IMR-90 (cell line): ENCODE measurements at regions not wholly inside any gene's neighbourhood (a gene's known extent, or its start where the extent isn't known, plus 50 kb on each side); places are given as distances from the start of the nearest gene placed in this dataset.

Experiments used
- ATAC-seq: fragments of 200-7000 bp; cut with Tn5 transposase; 2 replicates; pipeline ENCODE4 v1.9.1; 2020; ENCODE audit warnings: low read depth, mild to moderate bottlenecking, moderate library complexity
- BruUV-seq: library from RNA; stranded (reverse); fragments of 400-500 nt; replicated peaks from 2 replicates; lab custom pipeline; 2021; lab: Mats Ljungman, UMichigan
- CTCF ChIA-PET: fragments of 300-600 bp; formaldehyde crosslinking; extraction: SDS; loops from one replicate; lab custom pipeline; 2021; ENCODE audit warnings: antibody characterized with exemption; lab: Yijun Ruan, JAX
- POLR2A ChIA-PET: fragments of 300-600 bp; sonication (Branson Sonifier 250); formaldehyde crosslinking; loops from one replicate; lab custom pipeline; 2022; ENCODE audit warnings: antibody characterized with exemption; ENCODE audit not compliant: unreplicated experiment; lab: Charles Lee
- DNase-seq: peaks from one replicate; pipeline ENCODE4 v3.0.0; 2013
- H2AFZ ChIP-seq: replicated peaks from 2 replicates; pipeline ENCODE3; 2013; ENCODE audit warnings: low read length, mild to moderate bottlenecking; ENCODE audit not compliant: poor library complexity
- H2AK5ac ChIP-seq: 2 replicates; pipeline ENCODE4 v1.6.1; 2013; ENCODE audit warnings: low read depth, low read length, inconsistent platforms
- H2AK9ac ChIP-seq: replicated peaks from 2 replicates; pipeline ENCODE3; 2013; ENCODE audit warnings: mild to moderate bottlenecking, low read depth, low read length, moderate library complexity; ENCODE audit not compliant: poor library complexity
- H2BK120ac ChIP-seq: 2 replicates; pipeline ENCODE4 v1.6.1; 2013; ENCODE audit warnings: low read depth, low read length, inconsistent platforms
- H2BK15ac ChIP-seq: 3 replicates; pipeline ENCODE4 v1.6.1; 2013; ENCODE audit warnings: low read depth, low read length, inconsistent platforms
- H2BK20ac ChIP-seq: 2 replicates; pipeline ENCODE4 v1.6.1; 2013; ENCODE audit warnings: low read depth, mild to moderate bottlenecking, inconsistent platforms, low read length, moderate library complexity
- H2BK5ac ChIP-seq: 2 replicates; pipeline ENCODE4 v1.6.1; 2013; ENCODE audit warnings: mild to moderate bottlenecking, low read depth, low read length, inconsistent platforms; ENCODE audit not compliant: poor library complexity, severe bottlenecking
- H3K14ac ChIP-seq: replicated peaks from 2 replicates; pipeline ENCODE4 v1.6.1; 2013; ENCODE audit warnings: low read depth, low read length, inconsistent platforms
- H3K18ac ChIP-seq: 2 replicates; pipeline ENCODE4 v1.6.1; 2013; ENCODE audit warnings: low read depth, low read length, control low read depth
- H3K23ac ChIP-seq: 2 replicates; pipeline ENCODE4 v1.6.1; 2013; ENCODE audit warnings: low read depth, low read length, inconsistent platforms
- H3K27ac ChIP-seq: 2 replicates; pipeline ENCODE4 v1.5.1; 2013; ENCODE audit warnings: mild to moderate bottlenecking, control low read depth, low read length; ENCODE audit not compliant: insufficient read depth
- H3K27me3 ChIP-seq: 2 replicates; pipeline ENCODE4 v1.6.1; 2013; ENCODE audit warnings: low read length; ENCODE audit not compliant: control insufficient read depth, insufficient read depth
- H3K36me3 ChIP-seq: 2 replicates; pipeline ENCODE4 v1.6.1; 2013; ENCODE audit warnings: low read length, mixed read lengths; ENCODE audit not compliant: control insufficient read depth, insufficient read depth
- H3K4ac ChIP-seq: 2 replicates; pipeline ENCODE4 v1.6.1; 2013; ENCODE audit warnings: low read depth, low read length, inconsistent platforms
- H3K4me1 ChIP-seq: 2 replicates; pipeline ENCODE4 v1.6.1; 2013; ENCODE audit warnings: low read length, mixed read lengths; ENCODE audit not compliant: control insufficient read depth, insufficient read depth
- H3K4me2 ChIP-seq: 2 replicates; pipeline ENCODE4 v1.6.1; 2013; ENCODE audit warnings: low read depth, mild to moderate bottlenecking, control low read depth, low read length, moderate library complexity
- H3K4me3 ChIP-seq: 2 replicates; pipeline ENCODE4 v1.5.1; 2013; ENCODE audit warnings: low read depth, mild to moderate bottlenecking, control low read depth, low read length, moderate library complexity; ENCODE audit not compliant: insufficient read depth
- H3K56ac ChIP-seq: 2 replicates; pipeline ENCODE4 v1.6.1; 2013; ENCODE audit warnings: low read length, inconsistent platforms; ENCODE audit not compliant: insufficient read depth; ENCODE audit errors: extremely low read depth
- H3K79me1 ChIP-seq, 2 experiments: 2 replicates each; pipeline ENCODE4 v1.6.1; 2013; ENCODE audit warnings: low read length in 2 of 2, inconsistent platforms in 1 of 2, low read depth in 1 of 2
- H3K9ac ChIP-seq: 2 replicates; pipeline ENCODE4 v1.6.1; 2013; ENCODE audit warnings: low read depth, low read length, control low read depth
- H3K9me1 ChIP-seq: 2 replicates; pipeline ENCODE4 v1.6.1; 2013; ENCODE audit warnings: low read length, inconsistent platforms; ENCODE audit not compliant: insufficient read depth
- H3K9me3 ChIP-seq: 2 replicates; pipeline ENCODE4 v1.6.1; 2013; ENCODE audit warnings: low read length; ENCODE audit not compliant: control insufficient read depth, insufficient read depth
- H4K20me1 ChIP-seq: 2 replicates; pipeline ENCODE4 v1.6.1; 2013; ENCODE audit warnings: low read length, inconsistent platforms; ENCODE audit not compliant: insufficient read depth
- H4K5ac ChIP-seq: 2 replicates; pipeline ENCODE4 v1.6.1; 2013; ENCODE audit warnings: mild to moderate bottlenecking, low read depth, low read length, control low read depth
- H4K8ac ChIP-seq, 2 experiments: 2 replicates each; pipeline ENCODE4 v1.6.1; 2013; ENCODE audit warnings: low read depth in 2 of 2, low read length in 2 of 2, control low read depth in 1 of 2, inconsistent platforms in 1 of 2
- H4K91ac ChIP-seq: 2 replicates; pipeline ENCODE4 v1.6.1; 2013; ENCODE audit warnings: low read depth, low read length, inconsistent platforms; ENCODE audit not compliant: insufficient read depth
- BHLHE40 ChIP-seq: fragments of 150-350 bp; IDR thresholded peaks from 2 replicates; pipeline ENCODE4 v1.6.1; 2016; ENCODE audit warnings: mild to moderate bottlenecking, low read depth, low read length
- CEBPB ChIP-seq: IDR thresholded peaks from 2 replicates; pipeline ENCODE4 v1.6.1; 2012; ENCODE audit warnings: low read depth, low read length, improper control_type of control experiment
- CHD1 ChIP-seq: IDR thresholded peaks from 2 replicates; pipeline ENCODE4 v1.6.1; 2012; ENCODE audit warnings: low read depth, low read length, improper control_type of control experiment
- FOS ChIP-seq: fragments of 150-350 bp; IDR thresholded peaks from 2 replicates; pipeline ENCODE4 v1.6.1; 2016; ENCODE audit warnings: low read depth, low read length
- MAFK ChIP-seq: IDR thresholded peaks from 2 replicates; pipeline ENCODE4 v1.6.1; 2012; ENCODE audit warnings: low read depth, low read length, improper control_type of control experiment
- MAZ ChIP-seq: IDR thresholded peaks from 2 replicates; pipeline ENCODE4 v1.6.1; 2012; ENCODE audit warnings: low read depth, mild to moderate bottlenecking, low read length, improper control_type of control experiment, moderate library complexity, borderline replicate concordance
- MXI1 ChIP-seq: IDR thresholded peaks from 2 replicates; pipeline ENCODE4 v1.6.1; 2012; ENCODE audit warnings: low read depth, mild to moderate bottlenecking, low read length, moderate library complexity, borderline replicate concordance
- NFE2L2 ChIP-seq: fragments of 150-350 bp; IDR thresholded peaks from 2 replicates; pipeline ENCODE4 v1.6.1; 2016; ENCODE audit warnings: low read depth, mild to moderate bottlenecking, low read length
- POLR2A ChIP-seq: IDR thresholded peaks from 2 replicates; pipeline ENCODE4 v1.6.1; 2012; ENCODE audit warnings: mild to moderate bottlenecking, low read depth, low read length
- RAD21 ChIP-seq: IDR thresholded peaks from 2 replicates; pipeline ENCODE4 v1.6.1; 2012; ENCODE audit warnings: low read length, improper control_type of control experiment
- RCOR1 ChIP-seq: IDR thresholded peaks from 2 replicates; pipeline ENCODE4 v1.6.1; 2012; ENCODE audit warnings: mild to moderate bottlenecking, low read length, improper control_type of control experiment; ENCODE audit not compliant: insufficient replicate concordance
- RFX5 ChIP-seq: IDR thresholded peaks from 2 replicates; pipeline ENCODE4 v1.8.0; 2012; ENCODE audit warnings: low read depth, mild to moderate bottlenecking, low read length, moderate library complexity
- SMC3 ChIP-seq: fragments of 150-350 bp; IDR thresholded peaks from 2 replicates; pipeline ENCODE4 v1.6.1; 2016; ENCODE audit warnings: low read depth, mild to moderate bottlenecking, antibody characterized with exemption, low read length, moderate library complexity
- WGBS, 2 experiments: methylation state at CpG; one replicate each; pipeline versions ENCODE4 v1.1.5 to v1.1.7; 2013; ENCODE audit warnings: missing lambda C conversion rate in 2 of 2; ENCODE audit not compliant: insufficient read length in 1 of 2; ENCODE audit errors: extremely low coverage in 2 of 2; 5-methylcytosine and 5-hydroxymethylcytosine counted together
- dilution Hi-C: fragments of 300-500 bp; cut with HindIII; formaldehyde crosslinking; loops from one replicate; pipeline ENCODE4 v1.14.3; 2018; ENCODE audit warnings: low sequenced_read_pairs; ENCODE audit not compliant: unreplicated experiment
- in situ Hi-C: fragments of 300-500 bp; cut with MboI; formaldehyde crosslinking; loops from 3 replicates; pipeline ENCODE4 v1.14.3; 2019; ENCODE audit warnings: low sequenced_read_pairs, inconsistent platforms, mixed read lengths
- intact Hi-C: fragments of 100-400 bp; cut with micrococcal nuclease; formaldehyde crosslinking; loops from 2 replicates; pipeline ENCODE4 v1.10.0; 2022
- TF ChIP-seq, protein P1 (sequence below): conservative IDR thresholded peaks from 2 replicates; pipeline ENCODE4 v1.5.1; 2012; ENCODE audit warnings: mild to moderate bottlenecking, low read depth, low read length, improper control_type of control experiment
- TF ChIP-seq, protein P2 (sequence below): fragments of 150-350 bp; IDR thresholded peaks from 2 replicates; pipeline ENCODE4 v1.6.1; 2017; ENCODE audit warnings: mild to moderate bottlenecking, antibody characterized with exemption, low read length, low read depth
- TF ChIP-seq, protein P3 (sequence below): fragments of 150-350 bp; IDR thresholded peaks from 2 replicates; pipeline ENCODE4 v1.6.1; 2016; ENCODE audit warnings: low read depth, mild to moderate bottlenecking, low read length, moderate library complexity, borderline replicate concordance

DNA sequence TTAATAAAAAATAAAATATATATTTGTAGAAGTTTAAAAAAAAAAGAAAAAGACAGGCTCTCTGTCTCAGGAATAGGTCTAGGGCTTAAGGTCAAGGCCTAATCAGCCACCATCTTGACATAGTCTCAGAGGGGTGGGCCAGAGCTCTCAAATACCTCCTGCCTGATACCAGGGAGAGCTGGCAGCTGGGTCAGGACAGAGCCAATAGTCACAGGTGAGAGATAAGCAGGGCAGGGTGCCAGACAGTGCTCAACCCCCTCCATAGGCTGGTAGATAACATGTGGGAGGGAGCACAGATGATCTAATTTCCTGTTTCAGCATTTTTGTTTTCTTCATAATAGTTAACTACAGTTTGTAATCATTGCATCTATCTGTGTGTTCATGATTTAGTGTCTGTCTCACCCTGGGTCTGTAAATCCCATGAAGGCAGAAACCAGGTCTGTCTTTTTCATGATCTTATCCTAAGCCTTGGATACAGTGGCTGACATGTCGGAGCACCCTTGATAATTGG, 152.0 kb upstream of the GRIK3 start:
- no peak overlapping the region for H3K4ac ChIP-seq
- no peak overlapping the region for H2BK120ac ChIP-seq
- no peak overlapping the region for H3K4me3 ChIP-seq
- H3K27ac ChIP-seq: no peak overlapping the region
- no peak overlapping the region for H3K4me2 ChIP-seq
- H2BK20ac ChIP-seq: no peak overlapping the region
- no peak overlapping the region for H2AK9ac ChIP-seq
- ChIA-PET CTCF (no interaction called here), POLR2A (no interaction called here)
- TF ChIP-seq, protein P1, sequence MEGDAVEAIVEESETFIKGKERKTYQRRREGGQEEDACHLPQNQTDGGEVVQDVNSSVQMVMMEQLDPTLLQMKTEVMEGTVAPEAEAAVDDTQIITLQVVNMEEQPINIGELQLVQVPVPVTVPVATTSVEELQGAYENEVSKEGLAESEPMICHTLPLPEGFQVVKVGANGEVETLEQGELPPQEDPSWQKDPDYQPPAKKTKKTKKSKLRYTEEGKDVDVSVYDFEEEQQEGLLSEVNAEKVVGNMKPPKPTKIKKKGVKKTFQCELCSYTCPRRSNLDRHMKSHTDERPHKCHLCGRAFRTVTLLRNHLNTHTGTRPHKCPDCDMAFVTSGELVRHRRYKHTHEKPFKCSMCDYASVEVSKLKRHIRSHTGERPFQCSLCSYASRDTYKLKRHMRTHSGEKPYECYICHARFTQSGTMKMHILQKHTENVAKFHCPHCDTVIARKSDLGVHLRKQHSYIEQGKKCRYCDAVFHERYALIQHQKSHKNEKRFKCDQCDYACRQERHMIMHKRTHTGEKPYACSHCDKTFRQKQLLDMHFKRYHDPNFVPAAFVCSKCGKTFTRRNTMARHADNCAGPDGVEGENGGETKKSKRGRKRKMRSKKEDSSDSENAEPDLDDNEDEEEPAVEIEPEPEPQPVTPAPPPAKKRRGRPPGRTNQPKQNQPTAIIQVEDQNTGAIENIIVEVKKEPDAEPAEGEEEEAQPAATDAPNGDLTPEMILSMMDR: no peak
- no peak for TF ChIP-seq RCOR1
- no peak for TF ChIP-seq MAFK
- TF ChIP-seq FOS: no peak
- TF ChIP-seq, protein P2, sequence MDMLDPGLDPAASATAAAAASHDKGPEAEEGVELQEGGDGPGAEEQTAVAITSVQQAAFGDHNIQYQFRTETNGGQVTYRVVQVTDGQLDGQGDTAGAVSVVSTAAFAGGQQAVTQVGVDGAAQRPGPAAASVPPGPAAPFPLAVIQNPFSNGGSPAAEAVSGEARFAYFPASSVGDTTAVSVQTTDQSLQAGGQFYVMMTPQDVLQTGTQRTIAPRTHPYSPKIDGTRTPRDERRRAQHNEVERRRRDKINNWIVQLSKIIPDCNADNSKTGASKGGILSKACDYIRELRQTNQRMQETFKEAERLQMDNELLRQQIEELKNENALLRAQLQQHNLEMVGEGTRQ: no peak
- no peak for TF ChIP-seq RAD21
- no peak for TF ChIP-seq BHLHE40
- no peak for TF ChIP-seq CEBPB
- TF ChIP-seq MAZ: no peak
- TF ChIP-seq, protein P3, sequence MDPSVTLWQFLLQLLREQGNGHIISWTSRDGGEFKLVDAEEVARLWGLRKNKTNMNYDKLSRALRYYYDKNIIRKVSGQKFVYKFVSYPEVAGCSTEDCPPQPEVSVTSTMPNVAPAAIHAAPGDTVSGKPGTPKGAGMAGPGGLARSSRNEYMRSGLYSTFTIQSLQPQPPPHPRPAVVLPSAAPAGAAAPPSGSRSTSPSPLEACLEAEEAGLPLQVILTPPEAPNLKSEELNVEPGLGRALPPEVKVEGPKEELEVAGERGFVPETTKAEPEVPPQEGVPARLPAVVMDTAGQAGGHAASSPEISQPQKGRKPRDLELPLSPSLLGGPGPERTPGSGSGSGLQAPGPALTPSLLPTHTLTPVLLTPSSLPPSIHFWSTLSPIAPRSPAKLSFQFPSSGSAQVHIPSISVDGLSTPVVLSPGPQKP: no peak
- no peak for TF ChIP-seq SMC3
- TF ChIP-seq CHD1: no peak
- TF ChIP-seq RFX5: no peak
- TF ChIP-seq POLR2A: no peak
- no peak for TF ChIP-seq MXI1
- TF ChIP-seq NFE2L2: no peak
- no peaks in the 10 kb centered on the region for H4K20me1 ChIP-seq
- no CpG with 5 or more reads among the region's 1 CpG for WGBS, 2 experiments
- H3K36me3 ChIP-seq: no peaks in the 10 kb centered on the region
- H2AFZ ChIP-seq: no peak overlapping the region
- H3K27me3 ChIP-seq: no peaks in the 10 kb centered on the region
- no peak overlapping the region for H2BK15ac ChIP-seq
- no peaks in the 10 kb centered on the region for H3K79me1 ChIP-seq
- H3K9me3 ChIP-seq: 0 out of 2 replicates have a peak, but pooled peaks cover 2% of the 10 kb centered on the region
- no peak overlapping the region for H3K18ac ChIP-seq
- H3K14ac ChIP-seq: no peak overlapping the region
- H2AK5ac ChIP-seq: no peak overlapping the region
- dilution Hi-C loops: no loop called here
- DNase-seq (no peak), ATAC-seq (no peak)
- no peaks in the 10 kb centered on the region for H3K4me1 ChIP-seq
- BruUV-seq: no TSS peak
- H3K9me1 ChIP-seq: no peaks in the 10 kb centered on the region
- H3K9ac ChIP-seq: no peak overlapping the region
- in situ Hi-C loops: no loop called here
- no peak overlapping the region for H2BK5ac ChIP-seq
- H4K5ac ChIP-seq: no peak overlapping the region
- no peak overlapping the region for H4K8ac ChIP-seq
- H3K56ac ChIP-seq: no peak overlapping the region
- intact Hi-C loops: no loop called here
- no peak overlapping the region for H3K23ac ChIP-seq
- H4K91ac ChIP-seq: no peak overlapping the region
